NCI-H526 (cell line): ENCODE measurements at regions not wholly inside any gene's neighbourhood (a gene's known extent, or its start where the extent isn't known, plus 50 kb on each side); places are given as distances from the start of the nearest gene placed in this dataset.
"Not testable (repeated sequence)": the region's sequence is repeated elsewhere in the genome, so short reads cannot be mapped to it uniquely, and the experiment has no call there.

Experiments used
- DNase-seq, 2 experiments: peaks; one replicate each; lab custom pipeline; 2025; lab: John Stamatoyannopoulos, UW

DNA sequence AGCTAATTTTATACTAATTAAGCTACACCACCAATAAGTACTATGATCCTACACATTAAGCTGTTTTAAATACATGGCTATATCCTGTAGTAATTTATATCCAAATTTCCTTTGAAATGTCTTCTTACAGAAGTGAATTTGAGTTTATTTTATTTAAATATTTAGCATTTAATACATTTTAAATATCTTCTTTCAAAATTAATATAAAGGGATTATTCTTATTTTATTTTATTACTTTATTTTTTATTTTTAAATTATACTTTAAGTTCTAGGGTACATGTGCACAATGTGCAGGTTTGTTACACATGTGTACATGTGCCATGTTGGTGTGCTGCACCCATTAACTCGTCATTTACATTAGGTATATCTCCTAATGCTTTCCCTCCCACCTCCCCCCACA lies 310.9 kb upstream of the IZUMO3 start:
- DNase-seq, result not testable (repeated sequence)

DNA sequence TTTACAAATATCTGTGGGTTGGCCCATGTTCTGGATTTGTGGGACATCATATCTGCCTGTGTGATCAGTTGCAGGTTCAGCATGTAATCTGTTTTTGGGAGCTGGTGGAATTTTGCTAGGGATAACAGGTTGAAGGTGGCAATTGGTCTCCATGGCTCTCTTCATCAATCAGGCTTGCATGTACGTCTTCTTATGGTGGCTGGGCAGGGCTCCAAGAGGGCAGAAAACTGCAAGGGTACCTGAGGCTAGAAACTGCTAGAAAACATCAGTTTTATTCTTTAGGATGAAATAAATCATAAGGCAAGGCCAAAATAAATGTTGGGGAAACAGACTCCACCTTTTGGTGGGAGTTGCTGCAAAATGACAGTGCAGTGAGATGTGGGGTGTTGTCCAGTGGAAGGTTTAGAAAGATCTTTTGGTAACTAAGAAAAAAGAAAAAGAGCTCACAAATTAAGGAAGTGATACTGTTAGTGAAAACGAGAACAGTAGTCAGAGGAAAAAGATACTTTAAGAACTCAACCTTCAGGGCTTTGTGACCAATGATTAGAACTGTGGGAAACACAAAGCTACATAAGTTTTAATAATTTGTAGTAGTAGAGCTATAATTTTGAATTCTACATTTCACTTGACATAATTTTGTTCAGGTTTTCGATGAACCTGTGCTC lies 300.7 kb upstream of the IZUMO3 start:
- DNase-seq, result no peak

- no peak for DNase-seq
Measured at GRCh38 chr9:24844217-24844616, 298.5 kb upstream of the IZUMO3 start.

GRCh38 chr9:24841993-24842392 lies 296.3 kb upstream of the IZUMO3 start:
- DNase-seq, result no peak

DNA sequence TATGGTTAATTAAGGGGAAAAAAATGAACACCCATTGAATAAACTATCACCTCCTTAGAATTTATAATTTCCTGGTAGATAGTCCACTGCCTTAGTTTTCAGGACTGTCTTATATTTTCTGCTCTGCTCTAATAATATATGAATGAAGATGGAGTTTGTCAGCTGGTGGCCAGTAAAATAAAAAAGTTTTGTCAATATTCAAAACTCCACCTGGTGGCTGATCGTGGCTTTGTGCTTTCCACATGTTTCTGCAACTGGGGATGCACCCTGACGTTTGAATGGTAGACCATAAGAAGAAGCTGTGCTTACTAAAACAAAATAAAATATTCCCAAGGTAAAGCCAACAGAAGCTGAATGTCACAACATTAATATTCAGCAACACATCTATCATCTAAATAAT lies 286.6 kb upstream of the IZUMO3 start:
- DNase-seq, result peak; percentile 1 to 39

DNA sequence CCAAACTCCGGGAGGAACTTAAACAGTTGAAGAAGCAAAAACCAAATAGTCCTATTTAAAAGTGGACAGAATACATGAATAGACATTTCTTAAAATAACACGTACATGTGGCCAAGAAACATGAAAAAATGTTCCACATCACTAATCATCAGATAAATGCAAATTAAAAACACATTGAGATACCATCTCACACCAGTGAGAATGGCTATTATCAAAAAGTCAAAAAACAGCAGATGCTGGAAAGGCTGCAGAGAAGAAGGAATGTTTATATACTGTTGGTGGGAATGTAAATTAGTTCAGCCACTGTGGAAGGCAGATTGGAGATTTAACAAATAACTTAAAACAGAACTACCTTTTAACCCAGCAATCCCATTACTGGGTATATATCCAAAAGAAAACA lies 283.0 kb upstream of the IZUMO3 start:
- DNase-seq, result no peak

DNA sequence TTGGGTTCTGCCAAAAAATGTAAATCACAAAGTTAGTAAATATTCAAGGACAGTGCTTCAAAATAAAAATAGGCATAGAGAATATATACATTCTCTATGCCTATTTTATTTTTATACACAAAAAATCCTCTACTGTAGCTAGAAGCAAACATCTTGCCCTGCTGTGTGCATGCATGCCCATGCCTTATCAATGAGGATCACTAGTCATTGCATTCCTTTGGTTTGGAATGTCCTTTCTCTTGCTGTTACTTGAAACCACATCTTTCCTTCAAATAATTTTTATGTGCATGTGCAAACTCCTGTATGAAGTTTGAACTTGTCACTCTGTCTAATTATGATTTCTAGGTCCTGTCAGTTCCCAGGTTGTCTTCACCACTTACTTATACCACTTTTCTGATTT lies 278.9 kb upstream of the IZUMO3 start:
- DNase-seq, result no peak

DNA sequence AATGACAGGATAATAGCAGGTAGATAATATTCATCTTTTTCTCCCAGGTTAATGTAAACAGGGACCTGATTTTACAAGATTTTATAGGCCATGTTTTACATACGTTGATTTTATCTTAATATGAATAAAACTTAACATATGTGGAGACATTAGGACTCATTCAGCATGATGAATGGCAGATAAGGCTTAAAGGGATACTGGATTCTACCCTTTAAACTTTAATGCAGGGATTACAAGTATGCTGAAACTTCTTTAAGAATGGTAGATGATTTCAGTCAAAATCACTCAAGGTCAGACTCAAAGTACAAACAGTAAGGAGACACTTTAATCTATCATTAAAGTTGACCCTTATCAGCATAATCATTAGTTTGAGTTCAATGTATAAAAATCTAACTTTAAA lies 274.5 kb upstream of the IZUMO3 start:
- no peak for DNase-seq

DNA sequence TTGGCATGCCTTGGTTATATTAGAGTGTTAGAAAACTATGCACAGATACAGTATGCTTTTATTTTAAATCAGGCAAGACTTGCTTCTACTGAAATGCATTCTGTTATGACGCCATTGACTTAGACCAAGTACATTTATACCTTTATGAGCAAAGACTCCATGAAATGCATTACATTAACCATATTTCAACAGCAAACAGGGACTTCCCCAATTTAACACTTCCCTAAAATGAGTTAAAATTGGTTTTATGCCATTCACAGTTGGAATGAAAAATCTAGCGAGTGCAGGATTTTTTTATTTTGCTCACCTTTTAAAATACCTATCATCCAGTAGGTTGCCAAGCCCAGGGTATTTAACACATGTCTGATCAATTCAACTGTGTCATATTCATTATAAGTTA lies 272.1 kb upstream of the IZUMO3 start:
- no peak for DNase-seq

DNA sequence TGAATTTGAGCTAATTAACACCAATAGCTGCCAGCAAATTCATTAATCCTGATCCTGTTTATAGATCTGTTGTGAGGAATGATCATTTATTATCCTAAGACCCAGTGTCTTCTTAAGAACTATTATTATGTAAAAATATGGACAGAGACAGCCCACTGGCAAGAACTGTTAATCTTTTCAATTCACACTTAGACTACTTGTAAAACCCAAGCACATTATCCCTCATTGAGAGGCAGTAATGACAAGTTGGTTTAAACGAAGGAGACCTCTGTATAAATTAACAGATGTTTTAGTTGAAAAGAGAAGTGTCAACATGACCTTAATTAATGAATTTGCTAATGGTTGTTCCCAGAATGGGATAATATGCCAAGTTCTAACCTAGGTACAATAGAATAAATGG lies 270.3 kb upstream of the IZUMO3 start:
- no peak for DNase-seq

DNA sequence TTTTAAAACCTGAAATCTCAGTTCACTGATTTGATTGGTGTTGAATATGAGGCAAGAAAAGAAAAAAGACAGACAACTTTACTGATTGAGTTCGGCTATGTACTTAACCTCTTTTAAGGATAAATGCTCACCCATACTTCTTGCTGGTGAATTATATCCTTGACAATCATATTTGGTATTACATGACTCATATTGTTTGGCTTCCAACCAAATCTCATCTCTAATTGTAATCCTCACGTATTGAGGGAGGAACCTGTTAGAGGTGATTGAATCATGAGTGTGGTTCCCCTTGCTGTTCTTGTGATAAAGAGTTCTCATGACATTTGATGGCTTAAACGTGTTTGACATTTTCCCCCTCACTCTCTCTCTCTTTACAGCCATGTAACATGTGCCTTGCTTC lies 255.6 kb upstream of the IZUMO3 start:
- no peak for DNase-seq

GRCh38 chr9:24793787-24794186 lies 248.1 kb upstream of the IZUMO3 start:
- DNase-seq, result no peak

DNA sequence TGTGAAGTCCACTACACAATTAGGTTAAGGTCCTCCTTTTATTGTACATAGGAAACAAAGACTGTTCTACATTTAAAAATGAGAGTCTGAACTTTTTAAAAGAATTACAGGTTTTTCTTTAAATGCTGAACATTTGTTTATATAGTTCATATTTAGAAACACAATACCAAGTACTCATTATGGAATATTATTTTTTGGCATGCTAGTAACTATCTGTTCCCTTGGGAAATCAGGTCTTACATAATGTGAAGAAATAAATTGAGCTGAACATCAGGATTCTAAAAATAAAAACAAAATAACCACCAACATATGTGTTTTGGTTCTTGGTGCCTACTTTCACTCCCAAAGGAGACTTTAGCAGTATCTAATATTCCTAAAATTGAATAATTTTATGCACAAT lies 230.5 kb upstream of the IZUMO3 start:
- no peak for DNase-seq

- peak in 1 of 2 experiments; percentile 30 for DNase-seq
Measured at GRCh38 chr9:24774199-24774598, 228.5 kb upstream of the IZUMO3 start.

DNA sequence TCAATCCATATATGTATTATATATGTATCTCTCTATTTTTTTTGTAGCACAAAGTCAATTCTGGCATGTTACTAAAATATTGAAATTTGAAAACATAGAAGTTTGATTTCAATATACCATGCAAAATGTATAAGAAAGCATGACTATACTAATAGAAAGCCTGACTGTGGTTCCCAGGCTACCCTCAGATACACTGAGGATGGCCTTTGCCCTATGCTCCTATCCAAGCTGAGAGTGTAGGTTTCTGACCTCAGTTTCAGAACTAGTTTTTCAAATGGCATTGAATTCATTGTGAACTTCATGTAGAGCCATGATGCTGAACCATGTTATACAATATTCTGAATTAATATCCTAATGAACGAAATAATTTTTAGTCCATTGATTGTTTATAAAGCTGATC lies 220.4 kb upstream of the IZUMO3 start:
- DNase-seq, result no peak

- no peak for DNase-seq
Measured at GRCh38 chr9:24765025-24765756, 219.5 kb upstream of the IZUMO3 start.

DNA sequence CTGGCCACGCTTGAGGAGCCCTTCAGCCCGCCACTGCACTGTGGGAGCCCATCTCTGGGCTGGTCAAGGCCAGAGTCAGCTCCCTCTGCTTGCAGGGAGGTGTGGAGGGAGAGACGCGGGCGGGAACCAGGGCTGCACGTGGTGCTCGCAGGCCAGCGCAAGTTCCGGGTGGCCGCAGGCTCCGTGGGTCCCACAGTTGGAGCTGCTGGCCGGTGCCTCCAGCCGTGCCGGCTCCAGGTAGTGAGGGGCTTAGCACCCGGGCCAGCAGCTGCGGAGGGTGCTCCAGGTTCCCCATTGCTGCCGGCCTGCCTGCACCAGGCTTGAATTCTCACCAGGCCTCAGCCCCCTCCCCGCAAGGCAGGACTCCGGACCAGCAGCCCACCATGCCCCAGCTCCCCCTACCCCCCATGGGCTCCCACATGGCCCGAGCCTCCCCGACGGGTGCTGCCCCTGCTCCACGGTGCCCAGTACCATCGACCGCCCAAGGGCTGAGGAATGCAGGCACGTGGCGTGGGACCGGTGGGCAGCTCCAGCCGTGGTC lies 192.8 kb upstream of the IZUMO3 start:
- DNase-seq, result no peak

DNA sequence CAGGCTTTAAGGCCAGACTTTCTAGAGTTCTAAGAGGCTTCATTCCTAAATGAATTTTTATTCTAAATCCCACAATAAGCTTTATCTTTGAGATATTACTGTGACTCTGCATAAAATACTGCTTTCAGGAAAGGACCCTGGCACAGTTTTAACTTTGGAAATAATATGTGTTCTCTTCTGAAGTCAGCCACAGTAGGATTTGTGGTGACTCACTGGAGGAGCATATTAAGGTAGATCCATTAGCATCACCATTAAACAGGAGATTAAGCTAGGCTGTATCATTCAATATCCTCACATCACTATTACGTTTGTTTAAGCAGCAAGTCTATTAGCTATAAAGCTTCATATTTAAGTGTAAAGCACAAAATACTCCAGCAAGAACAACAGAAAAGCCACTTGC lies 186.1 kb upstream of the IZUMO3 start:
- no peak for DNase-seq

- no peak for DNase-seq
Measured at GRCh38 chr9:24721621-24722020, 175.9 kb upstream of the IZUMO3 start.

GRCh38 chr9:24712206-24712605 lies 166.5 kb upstream of the IZUMO3 start:
- no peak for DNase-seq

- no peak for DNase-seq
Measured at GRCh38 chr9:24708814-24709213, 163.1 kb upstream of the IZUMO3 start.

DNA sequence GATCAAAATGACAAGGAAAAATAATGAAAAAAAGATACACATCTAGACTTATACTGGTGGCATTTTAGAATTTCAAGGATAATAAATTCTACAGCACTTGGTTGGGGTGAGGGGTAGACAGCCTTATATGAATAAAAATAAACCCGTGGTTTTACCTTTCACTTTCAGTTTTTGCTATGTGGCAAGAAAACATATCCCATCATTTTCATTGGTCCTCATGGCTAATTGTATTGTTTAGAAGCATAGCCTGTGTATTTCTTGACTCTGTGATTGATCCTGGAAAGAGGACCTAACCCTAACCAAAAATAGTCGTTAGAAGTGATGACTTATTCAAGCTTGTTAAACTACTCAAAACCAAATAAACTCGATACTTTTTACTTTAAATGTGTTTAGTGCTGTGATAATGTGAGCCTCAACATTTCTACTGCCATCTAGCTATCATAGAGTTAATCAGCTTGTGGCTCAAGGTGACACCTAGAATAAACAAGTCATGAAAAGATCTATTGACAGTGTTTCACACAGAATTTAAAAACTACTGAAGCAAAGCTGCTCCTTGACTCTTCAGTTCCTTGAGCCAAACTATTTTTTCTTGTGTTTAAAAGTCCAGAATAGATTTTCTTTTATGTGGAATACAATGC lies 153.3 kb upstream of the IZUMO3 start:
- no peak for DNase-seq

GRCh38 chr9:24672336-24672735 lies 126.6 kb upstream of the IZUMO3 start:
- no peak for DNase-seq
